HEK293 (cell line): ENCODE measurements at regions not wholly inside any gene's neighbourhood (a gene's known extent, or its start where the extent isn't known, plus 50 kb on each side); places are given as distances from the start of the nearest gene placed in this dataset.

Source experiments
- CTCF ChIA-PET: fragments of 350-600 bp; formaldehyde crosslinking; extraction: SDS; loops from one replicate; lab custom pipeline; 2021; ENCODE audit warnings: antibody characterized with exemption; lab: Yijun Ruan, JAX
- POLR2A ChIA-PET: fragments of 300-600 bp; formaldehyde crosslinking; extraction: SDS; loops from one replicate; lab custom pipeline; 2020; ENCODE audit warnings: antibody characterized with exemption, inconsistent platforms; lab: Yijun Ruan, JAX
- H3K27ac ChIP-seq: fragments of 200-500 bp; sonication (Bioruptor generic); 2 replicates; pipeline ENCODE4 v1.5.1; 2014; ENCODE audit warnings: low read depth, low read length, control low read depth, inconsistent platforms; ENCODE audit errors: extremely low read depth
- H3K36me3 ChIP-seq, 2 experiments: fragments of 200-500 bp in 1 of 2; sonication (Bioruptor generic) in 1 of 2; 1 replicate in 1 of 2; 2 replicates in 1 of 2; pipeline ENCODE4 v1.5.1; 2014 to 2017; ENCODE audit warnings: inconsistent platforms in 2 of 2, low read length in 2 of 2; ENCODE audit not compliant: control insufficient read depth in 2 of 2, insufficient read depth in 1 of 2
- H3K4me1 ChIP-seq: fragments of 200-500 bp; sonication (Bioruptor generic); 2 replicates; pipeline ENCODE4 v1.5.1; 2014; ENCODE audit warnings: mild to moderate bottlenecking, low read length, inconsistent platforms; ENCODE audit not compliant: control insufficient read depth, insufficient read depth
- H3K4me3 ChIP-seq: 2 replicates; pipeline ENCODE4 v1.5.1; 2011; ENCODE audit warnings: low read depth, mild to moderate bottlenecking, control low read depth, low read length, moderate library complexity
- H3K9me3 ChIP-seq: fragments of 200-500 bp; sonication (Bioruptor generic); 2 replicates; pipeline ENCODE4 v1.5.1; 2014; ENCODE audit warnings: low read depth, low read length, inconsistent platforms; ENCODE audit not compliant: control insufficient read depth, insufficient read depth
- HOXA7 ChIP-seq: sonication (generic); formaldehyde crosslinking; IDR thresholded peaks from 2 replicates; pipeline ENCODE4 v1.8.1; 2022; ENCODE audit warnings: missing genetic modification reagents, borderline replicate concordance
- KLF10 ChIP-seq: fragments of 450-650 bp; IDR thresholded peaks from 2 replicates; pipeline ENCODE4 v1.5.1; 2018; ENCODE audit warnings: missing biosample characterization, mild to moderate bottlenecking, missing genetic modification characterization
- SALL2 ChIP-seq: fragments of 450-650 bp; formaldehyde crosslinking; IDR thresholded peaks from 2 replicates; pipeline ENCODE4 v1.5.0; 2017; ENCODE audit warnings: missing biosample characterization, mild to moderate bottlenecking, missing genetic modification characterization, borderline replicate concordance
- ZBTB8A ChIP-seq: fragments of 450-650 bp; formaldehyde crosslinking; IDR thresholded peaks from 2 replicates; pipeline ENCODE4 v1.5.1; 2016; ENCODE audit warnings: missing biosample characterization, missing genetic modification characterization
- ZNF121 ChIP-seq: fragments of 450-650 bp; formaldehyde crosslinking; IDR thresholded peaks from 2 replicates; pipeline ENCODE4 v1.5.1; 2016; ENCODE audit warnings: missing biosample characterization, missing genetic modification characterization
- ZNF19 ChIP-seq: fragments of 450-650 bp; formaldehyde crosslinking; IDR thresholded peaks from 2 replicates; pipeline ENCODE4; 2016; ENCODE audit warnings: missing biosample characterization, missing genetic modification characterization, low read depth
- ZNF214 ChIP-seq: fragments of 450-650 bp; formaldehyde crosslinking; IDR thresholded peaks from 2 replicates; pipeline ENCODE4 v1.5.1; 2017; ENCODE audit warnings: missing biosample characterization, mild to moderate bottlenecking, missing genetic modification characterization, borderline replicate concordance
- ZNF24 ChIP-seq: fragments of 450-650 bp; formaldehyde crosslinking; IDR thresholded peaks from 2 replicates; pipeline ENCODE4 v1.5.1; 2016; ENCODE audit warnings: missing biosample characterization, missing genetic modification characterization
- ZNF280C ChIP-seq: fragments of 450-650 bp; formaldehyde crosslinking; IDR thresholded peaks from 2 replicates; pipeline ENCODE4 v1.5.1; 2016; ENCODE audit warnings: missing biosample characterization, missing genetic modification characterization
- ZNF302 ChIP-seq: fragments of 450-650 bp; formaldehyde crosslinking; IDR thresholded peaks from 2 replicates; pipeline ENCODE4 v1.5.1; 2016; ENCODE audit warnings: missing biosample characterization, missing genetic modification characterization, low read depth
- ZNF341 ChIP-seq: fragments of 450-650 bp; formaldehyde crosslinking; IDR thresholded peaks from 2 replicates; pipeline ENCODE4; 2016; ENCODE audit warnings: low read depth, missing biosample characterization, missing genetic modification characterization
- ZNF37A ChIP-seq: fragments of 450-650 bp; IDR thresholded peaks from 2 replicates; pipeline ENCODE4 v1.5.1; 2018; ENCODE audit warnings: missing biosample characterization, missing genetic modification characterization
- ZNF398 ChIP-seq: fragments of 450-650 bp; formaldehyde crosslinking; IDR thresholded peaks from 2 replicates; pipeline ENCODE4 v1.5.1; 2017; ENCODE audit warnings: missing biosample characterization, missing genetic modification characterization
- ZNF416 ChIP-seq: fragments of 450-650 bp; formaldehyde crosslinking; IDR thresholded peaks from 2 replicates; pipeline ENCODE4 v1.5.1; 2016; ENCODE audit warnings: missing biosample characterization, missing genetic modification characterization
- ZNF544 ChIP-seq: fragments of 450-650 bp; formaldehyde crosslinking; IDR thresholded peaks from 2 replicates; pipeline ENCODE4 v1.5.0; 2017; ENCODE audit warnings: missing biosample characterization, missing genetic modification characterization
- ZNF623 ChIP-seq: fragments of 450-650 bp; formaldehyde crosslinking; IDR thresholded peaks from 2 replicates; pipeline ENCODE4 v1.5.1; 2016; ENCODE audit warnings: missing biosample characterization, missing genetic modification characterization
- ZNF660 ChIP-seq: fragments of 450-650 bp; IDR thresholded peaks from 2 replicates; pipeline ENCODE4 v1.5.1; 2018; ENCODE audit warnings: missing biosample characterization, mild to moderate bottlenecking, missing genetic modification characterization
- ZNF837 ChIP-seq: fragments of 450-650 bp; formaldehyde crosslinking; IDR thresholded peaks from 2 replicates; pipeline ENCODE4 v1.5.1; 2016; ENCODE audit warnings: missing biosample characterization, missing genetic modification characterization
- ZXDB ChIP-seq: fragments of 450-650 bp; formaldehyde crosslinking; IDR thresholded peaks from 2 replicates; pipeline ENCODE4 v1.5.1; 2016; ENCODE audit warnings: missing biosample characterization, missing genetic modification characterization
- TF ChIP-seq, protein P1 (sequence below): fragments of 450-650 bp; formaldehyde crosslinking; IDR thresholded peaks from 2 replicates; pipeline ENCODE4 v1.5.1; 2016; ENCODE audit warnings: missing biosample characterization, missing genetic modification characterization
- TF ChIP-seq, protein P2 (sequence below): fragments of 450-650 bp; formaldehyde crosslinking; IDR thresholded peaks from 2 replicates; pipeline ENCODE4 v1.5.1; 2017; ENCODE audit warnings: missing biosample characterization, missing genetic modification characterization
- TF ChIP-seq, protein P3 (sequence below): fragments of 450-650 bp; IDR thresholded peaks from 2 replicates; pipeline ENCODE4 v1.5.1; 2018; ENCODE audit warnings: missing biosample characterization, mild to moderate bottlenecking, missing genetic modification characterization

DNA sequence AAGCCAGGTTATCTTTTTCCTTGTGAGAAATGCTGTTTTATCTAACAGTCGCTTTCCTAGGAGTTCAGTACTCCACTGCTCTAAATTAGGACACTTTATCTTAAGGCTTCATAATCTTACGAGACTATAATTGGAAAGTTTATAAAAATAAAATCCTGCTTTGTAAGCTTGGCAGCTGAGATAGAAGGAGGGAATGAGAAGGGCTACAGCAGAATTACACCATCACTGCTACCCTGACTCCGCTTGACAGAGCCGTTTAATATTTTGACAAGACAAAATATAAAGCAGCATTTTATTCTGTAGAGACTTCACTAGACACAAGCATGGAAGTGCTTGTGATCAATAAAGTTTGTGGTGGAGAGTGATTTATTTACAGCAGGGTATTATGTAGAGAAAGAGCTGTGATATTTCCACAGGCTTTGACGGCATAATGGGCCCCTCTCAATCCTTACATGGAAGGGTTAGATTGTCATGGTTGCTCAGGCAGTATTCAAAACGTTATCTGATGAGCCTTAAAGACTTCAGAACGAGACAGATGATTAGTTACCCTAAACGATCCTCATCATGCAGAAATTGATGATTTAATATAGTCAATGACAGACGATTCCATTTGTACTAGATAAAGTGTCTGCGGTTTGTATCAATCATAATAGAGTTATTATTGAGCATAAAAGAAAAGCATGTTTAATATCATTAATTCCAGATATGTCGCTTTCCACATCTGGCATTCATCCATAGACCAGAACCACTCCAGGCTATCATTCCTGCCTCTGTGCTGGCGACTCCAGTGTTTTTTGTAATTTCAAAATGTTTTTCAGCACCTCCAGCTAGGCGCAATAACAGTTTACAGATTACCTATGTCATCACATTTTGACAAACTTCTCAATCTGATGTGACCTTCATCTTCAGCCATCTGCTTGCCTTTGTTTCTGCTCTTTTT, 242.2 kb downstream of the FIGN start:
- no peak overlapping the region for H3K4me3 ChIP-seq
- TF ChIP-seq, protein P1, sequence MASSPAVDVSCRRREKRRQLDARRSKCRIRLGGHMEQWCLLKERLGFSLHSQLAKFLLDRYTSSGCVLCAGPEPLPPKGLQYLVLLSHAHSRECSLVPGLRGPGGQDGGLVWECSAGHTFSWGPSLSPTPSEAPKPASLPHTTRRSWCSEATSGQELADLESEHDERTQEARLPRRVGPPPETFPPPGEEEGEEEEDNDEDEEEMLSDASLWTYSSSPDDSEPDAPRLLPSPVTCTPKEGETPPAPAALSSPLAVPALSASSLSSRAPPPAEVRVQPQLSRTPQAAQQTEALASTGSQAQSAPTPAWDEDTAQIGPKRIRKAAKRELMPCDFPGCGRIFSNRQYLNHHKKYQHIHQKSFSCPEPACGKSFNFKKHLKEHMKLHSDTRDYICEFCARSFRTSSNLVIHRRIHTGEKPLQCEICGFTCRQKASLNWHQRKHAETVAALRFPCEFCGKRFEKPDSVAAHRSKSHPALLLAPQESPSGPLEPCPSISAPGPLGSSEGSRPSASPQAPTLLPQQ (tag by site-specific recombination): no peak
- TF ChIP-seq ZNF37A (tag by site-specific recombination) (no peak), ZNF24 (tag by site-specific recombination) (no peak), ZNF302 (tag by site-specific recombination) (no peak), ZNF660 (tag by site-specific recombination) (no peak), ZNF280C (tag by site-specific recombination) (no peak), HOXA7 (CRISPR knock-in tag) (no peak), ZNF121 (tag by site-specific recombination) (no peak), ZNF19 (no peak)
- TF ChIP-seq, protein P2, sequence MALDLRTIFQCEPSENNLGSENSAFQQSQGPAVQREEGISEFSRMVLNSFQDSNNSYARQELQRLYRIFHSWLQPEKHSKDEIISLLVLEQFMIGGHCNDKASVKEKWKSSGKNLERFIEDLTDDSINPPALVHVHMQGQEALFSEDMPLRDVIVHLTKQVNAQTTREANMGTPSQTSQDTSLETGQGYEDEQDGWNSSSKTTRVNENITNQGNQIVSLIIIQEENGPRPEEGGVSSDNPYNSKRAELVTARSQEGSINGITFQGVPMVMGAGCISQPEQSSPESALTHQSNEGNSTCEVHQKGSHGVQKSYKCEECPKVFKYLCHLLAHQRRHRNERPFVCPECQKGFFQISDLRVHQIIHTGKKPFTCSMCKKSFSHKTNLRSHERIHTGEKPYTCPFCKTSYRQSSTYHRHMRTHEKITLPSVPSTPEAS (tag by site-specific recombination): no peak
- H3K27ac ChIP-seq: no peak overlapping the region
- no peaks in the 10 kb centered on the region for H3K4me1 ChIP-seq
- no peaks in the 10 kb centered on the region for H3K36me3 ChIP-seq
- ChIA-PET CTCF (interaction anchor here (1.1 kb wide), 1 partner anchor 310 kb away, joined by 3 read pairs; no protein-coding TSS in a partner anchor), POLR2A (no interaction called here)
- no peaks in the 10 kb centered on the region for H3K9me3 ChIP-seq

GRCh38 chr2:163491850-163492249, 244.0 kb downstream of the FIGN start:
- Histone ChIP-seq H3K27ac (no peak overlapping the region), H3K9me3 (no peaks in the 10 kb centered on the region), H3K4me3 (no peak overlapping the region), H3K36me3 (no peaks in the 10 kb centered on the region), H3K4me1 (no peaks in the 10 kb centered on the region)
- ChIA-PET CTCF (interaction anchor here (0.6 to 1.0 kb wide), 3 partner anchors 12 to 117 kb away, joined by 3 to 4 read pairs (median 3); no protein-coding TSS in a partner anchor), POLR2A (no interaction called here)
- TF ChIP-seq ZNF398 (tag by site-specific recombination) (no peak), ZXDB (tag by site-specific recombination) (no peak), ZNF837 (tag by site-specific recombination) (no peak), ZNF623 (tag by site-specific recombination) (no peak), ZNF280C (tag by site-specific recombination) (no peak), ZNF416 (tag by site-specific recombination) (no peak), ZNF214 (tag by site-specific recombination) (no peak), ZNF341 (tag by site-specific recombination) (no peak), ZBTB8A (tag by site-specific recombination) (no peak), KLF10 (tag by site-specific recombination) (no peak), SALL2 (no peak), ZNF544 (tag by site-specific recombination) (no peak)
- TF ChIP-seq, protein P3, sequence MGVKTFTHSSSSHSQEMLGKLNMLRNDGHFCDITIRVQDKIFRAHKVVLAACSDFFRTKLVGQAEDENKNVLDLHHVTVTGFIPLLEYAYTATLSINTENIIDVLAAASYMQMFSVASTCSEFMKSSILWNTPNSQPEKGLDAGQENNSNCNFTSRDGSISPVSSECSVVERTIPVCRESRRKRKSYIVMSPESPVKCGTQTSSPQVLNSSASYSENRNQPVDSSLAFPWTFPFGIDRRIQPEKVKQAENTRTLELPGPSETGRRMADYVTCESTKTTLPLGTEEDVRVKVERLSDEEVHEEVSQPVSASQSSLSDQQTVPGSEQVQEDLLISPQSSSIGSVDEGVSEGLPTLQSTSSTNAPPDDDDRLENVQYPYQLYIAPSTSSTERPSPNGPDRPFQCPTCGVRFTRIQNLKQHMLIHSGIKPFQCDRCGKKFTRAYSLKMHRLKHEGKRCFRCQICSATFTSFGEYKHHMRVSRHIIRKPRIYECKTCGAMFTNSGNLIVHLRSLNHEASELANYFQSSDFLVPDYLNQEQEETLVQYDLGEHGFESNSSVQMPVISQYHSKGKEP: no peak
